Psoas muscle (tissue), 7 donors: ENCODE measurements at regions not wholly inside any gene's neighbourhood (a gene's known extent, or its start where the extent isn't known, plus 50 kb on each side); places are given as distances from the start of the nearest gene placed in this dataset.

Source experiments
- ATAC-seq, 4 donors: fragments of 200-7000 bp; cut with Tn5 transposase; one replicate each; pipeline ENCODE4 v1.9.1; 2020; ENCODE audit warnings: moderate library complexity in 3 of 4, mild to moderate bottlenecking in 2 of 4
- DNase-seq, 2 donors: peaks; one replicate each; pipeline ENCODE4 v3.0.0-alpha.2; 2020
- H3K27ac ChIP-seq: fragments of 200-600 bp; one replicate; pipeline ENCODE4 v1.8.0; 2022
- H3K27me3 ChIP-seq, 3 donors: fragments of 200-600 bp in 1 of 3; one replicate each; pipeline versions ENCODE4 v1.6.1 to v1.8.0; 2013 to 2022; ENCODE audit warnings: low read length in 2 of 3, mild to moderate bottlenecking in 2 of 3, moderate library complexity in 1 of 3; ENCODE audit not compliant: insufficient read depth in 3 of 3
- H3K36me3 ChIP-seq, 2 donors: fragments of 200-600 bp in 1 of 2; one replicate each; pipeline versions ENCODE4 v1.6.1 to v1.8.0; 2013 to 2022; ENCODE audit warnings: low read depth in 1 of 2, mild to moderate bottlenecking in 1 of 2, moderate library complexity in 1 of 2; ENCODE audit not compliant: insufficient read depth in 1 of 2
- H3K4me1 ChIP-seq: fragments of 200-600 bp; one replicate; pipeline ENCODE4 v1.8.0; 2022
- H3K4me3 ChIP-seq: fragments of 200-600 bp; one replicate; pipeline ENCODE4 v1.8.0; 2022; ENCODE audit warnings: mild to moderate bottlenecking
- H3K9me3 ChIP-seq: fragments of 200-600 bp; one replicate; pipeline ENCODE4 v1.8.0; 2022
- CTCF ChIP-seq: fragments of 200-600 bp; IDR thresholded peaks from one replicate; pipeline ENCODE4 v1.8.0; 2022; ENCODE audit warnings: antibody characterized with exemption
- whole genome bisulfite sequencing, 3 donors: extraction: QIAGEN DNeasy Blood & Tissue Kit; methylation state at CpG; one replicate each; pipeline versions ENCODE4 v1.1.6 to v1.1.7; 2013; 5-methylcytosine and 5-hydroxymethylcytosine counted together
- intact Hi-C, 2 donors: fragments of 100-400 bp; cut with DNase I; formaldehyde crosslinking; loops; one replicate each; pipeline versions ENCODE4 v1.11.0 to v1.14.2; 2022
- donor health status: healthy with polysubstance abuse.
- donor health status: DM: no; HTN: no; CAD: no; lungs with moderate emphysema.
- donor health status: Bipolar disorder and iron deficiency.
- donor health status: healthy.
- donor health status: DM: yes; HTN: yes; CAD: no.
- donor health status: DM: no; HTN: no; CAD: no.
- donor health status: DM: yes; HTN: yes; CAD: no.

GRCh38 chr13:48593536-48593935, 60.2 kb upstream of the CYSLTR2 start:
- intact Hi-C loops: loop anchor here in 1 of 2 donors (10.0 kb wide), 1 partner anchor 141 kb away; no protein-coding TSS in a partner anchor
- Histone ChIP-seq H3K4me3 (no peak overlapping the region), H3K4me1 (no peaks in the 10 kb centered on the region), H3K27ac (no peak overlapping the region), H3K36me3 (no peaks in the 10 kb centered on the region), H3K9me3 (no peaks in the 10 kb centered on the region), H3K27me3 (no peaks in the 10 kb centered on the region)
- 84 to 91% (median 86%) methylated on average over 4 of the region's 4 CpGs for WGBS, 3 donors
- ATAC-seq (no peak), DNase-seq (no peak)
- TF ChIP-seq CTCF: no peak

- no peak overlapping the region for H3K4me3 ChIP-seq
- no peaks in the 10 kb centered on the region for H3K27me3 ChIP-seq
- no peaks in the 10 kb centered on the region for H3K4me1 ChIP-seq
- H3K27ac ChIP-seq: no peak overlapping the region
- 53 to 64% (median 55%) methylated on average over 6 of the region's 6 CpGs for WGBS, 3 donors
- intact Hi-C loops: loop anchor here in 1 of 2 donors (10.0 kb wide), 1 partner anchor 141 kb away; no protein-coding TSS in a partner anchor
- ATAC-seq (no peak), DNase-seq (no peak)
- no peaks in the 10 kb centered on the region for H3K36me3 ChIP-seq
- TF ChIP-seq CTCF: no peak
- H3K9me3 ChIP-seq: no peaks in the 10 kb centered on the region
Observed at GRCh38 chr13:48594096-48594815, 59.5 kb upstream of the CYSLTR2 start.

- Histone ChIP-seq H3K27me3 (no peaks in the 10 kb centered on the region), H3K4me1 (no peaks in the 10 kb centered on the region), H3K4me3 (no peak overlapping the region), H3K27ac (no peak overlapping the region), H3K9me3 (no peaks in the 10 kb centered on the region), H3K36me3 (no peaks in the 10 kb centered on the region)
- intact Hi-C loops: loop anchor here in 1 of 2 donors (5.0 to 10.0 kb wide), 2 partner anchors 139 to 172 kb away; no protein-coding TSS in a partner anchor
- peak in 1 of 2 donors; percentile 21 for DNase-seq
- TF ChIP-seq CTCF: peak; percentile 37
- 45 to 59% (median 47%) methylated on average over 7 of the region's 7 CpGs for WGBS, 3 donors
- peak in 2 of 4 donors; percentile 59 to 62 for ATAC-seq
Observed at GRCh38 chr13:48595431-48596429, 58.0 kb upstream of the CYSLTR2 start.

GRCh38 chr13:48600374-48601364, 53.1 kb upstream of the CYSLTR2 start:
- Histone ChIP-seq H3K4me3 (no peak overlapping the region), H3K36me3 (no peaks in the 10 kb centered on the region), H3K4me1 (no peaks in the 10 kb centered on the region), H3K27ac (no peak overlapping the region), H3K27me3 (no peaks in the 10 kb centered on the region), H3K9me3 (no peaks in the 10 kb centered on the region)
- TF ChIP-seq CTCF: no peak
- no peak for DNase-seq
- 28 to 40% (median 35%) methylated on average over 5 of the region's 5 CpGs for WGBS, 3 donors
- intact Hi-C loops: no loop called here
- no peak for ATAC-seq
